HepG2 (cell line): ENCODE measurements at regions not wholly inside any gene's neighbourhood (a gene's known extent, or its start where the extent isn't known, plus 50 kb on each side); places are given as distances from the start of the nearest gene placed in this dataset.
"Not testable (repeated sequence)": the region's sequence is repeated elsewhere in the genome, so short reads cannot be mapped to it uniquely, and the experiment has no call there.

Experiments
- ATAC-seq: fragments of 200-7000 bp; cut with Tn5 transposase; 3 replicates; pipeline ENCODE4 v1.9.1; 2020; ENCODE audit warnings: mild to moderate bottlenecking, moderate library complexity
- BruUV-seq: library from RNA; stranded (reverse); fragments of 400-500 nt; replicated peaks from 2 replicates; lab custom pipeline; 2021; lab: Mats Ljungman, UMichigan
- CTCF ChIA-PET: fragments of 300-600 bp; formaldehyde crosslinking; extraction: SDS; loops from one replicate; lab custom pipeline; 2021; ENCODE audit warnings: low total read pairs, inconsistent platforms, low intra/inter-chr PET ratio; lab: Yijun Ruan, JAX
- POLR2A ChIA-PET: fragments of 350-600 bp; sonication (Branson Sonifier 250); formaldehyde crosslinking; loops from one replicate; lab custom pipeline; 2020; ENCODE audit warnings: antibody characterized with exemption, inconsistent platforms; lab: Yijun Ruan, JAX
- DNase-seq: peaks from one replicate; pipeline ENCODE4 v3.0.0-alpha.2; 2015; ENCODE audit warnings: low spot score
- FAIRE-seq: peaks from 3 replicates; lab custom pipeline; 2011; peaks lifted over from hg19 to GRCh38; lab: Jason Lieb, UNC
- H2AFZ ChIP-seq: one replicate; pipeline ENCODE4 v1.6.1; 2011; ENCODE audit warnings: low read length, inconsistent platforms
- H3K27ac ChIP-seq: fragments of 300-600 bp; 3 replicates; pipeline ENCODE4 v1.8.0; 2011; ENCODE audit warnings: mixed run types, mild to moderate bottlenecking, mixed read lengths, low read length, inconsistent platforms; ENCODE audit not compliant: insufficient read depth; ENCODE audit errors: extremely low read length
- H3K27me3 ChIP-seq, 2 experiments: fragments of 200-600 bp in 1 of 2; 2 replicates in 1 of 2; 3 replicates in 1 of 2; pipeline versions ENCODE4 v1.6.0 to v1.8.0; 2011; ENCODE audit warnings: low read length in 2 of 2, mild to moderate bottlenecking in 2 of 2, moderate library complexity in 2 of 2, inconsistent platforms in 1 of 2; ENCODE audit not compliant: insufficient read depth in 2 of 2, control insufficient read depth in 1 of 2
- H3K36me3 ChIP-seq, 2 experiments: fragments of 200-600 bp in 1 of 2; replicated peaks in 1 of 2; 2 replicates in 1 of 2; 3 replicates in 1 of 2; pipeline versions ENCODE4 v1.5.1 to v1.8.0; 2011; ENCODE audit warnings: low read length in 2 of 2, inconsistent platforms in 1 of 2; ENCODE audit not compliant: insufficient read depth in 2 of 2, control insufficient read depth in 1 of 2
- H3K4me1 ChIP-seq: 2 replicates; pipeline ENCODE4 v1.5.1; 2012; ENCODE audit warnings: low read length, inconsistent platforms; ENCODE audit not compliant: insufficient read depth
- H3K4me2 ChIP-seq: 2 replicates; pipeline ENCODE4 v1.6.0; 2011; ENCODE audit warnings: low read depth, low read length, inconsistent platforms
- H3K4me3 ChIP-seq, 3 experiments: fragments of 200-600 bp in 1 of 3; sonication (generic), shearing (Covaris generic) in 1 of 3; replicated peaks in 1 of 3; 2 replicates each; pipeline ENCODE4 v1.5.1; 2011 to 2016; ENCODE audit warnings: low read length in 3 of 3, inconsistent platforms in 2 of 3, low read depth in 2 of 3, mild to moderate bottlenecking in 2 of 3, control low read depth in 1 of 3, mixed read lengths in 1 of 3; ENCODE audit not compliant: insufficient read depth in 1 of 3
- H3K79me2 ChIP-seq: one replicate; pipeline ENCODE4 v1.6.1; 2011; ENCODE audit warnings: low read length, inconsistent platforms; ENCODE audit not compliant: insufficient read depth
- H3K9ac ChIP-seq: 2 replicates; pipeline ENCODE4 v1.6.0; 2011; ENCODE audit warnings: mild to moderate bottlenecking, low read depth, low read length, inconsistent platforms; ENCODE audit not compliant: insufficient read depth
- H3K9me3 ChIP-seq: 2 replicates; pipeline ENCODE4 v1.5.1; 2012; ENCODE audit warnings: mild to moderate bottlenecking, low read length
- H4K20me1 ChIP-seq: 2 replicates; pipeline ENCODE4 v1.6.0; 2011; ENCODE audit warnings: inconsistent platforms, mild to moderate bottlenecking, low read length, moderate library complexity; ENCODE audit not compliant: insufficient read depth
- AFF4 ChIP-seq: sonication (generic); formaldehyde crosslinking; IDR thresholded peaks from 2 replicates; pipeline ENCODE4 v1.4.0; 2020; ENCODE audit warnings: missing genetic modification reagents
- MTA3 ChIP-seq: sonication (generic); formaldehyde crosslinking; IDR thresholded peaks from 2 replicates; pipeline ENCODE4 v1.4.0; 2020; ENCODE audit warnings: missing genetic modification reagents
- SIN3B ChIP-seq: fragments of 150-350 bp; IDR thresholded peaks from 2 replicates; pipeline ENCODE4 v1.6.1; 2014; ENCODE audit warnings: low read length
- ZNF564 ChIP-seq: sonication (generic); formaldehyde crosslinking; IDR thresholded peaks from 2 replicates; pipeline ENCODE4 v1.8.1; 2023; ENCODE audit warnings: mild to moderate bottlenecking, missing genetic modification reagents
- WGBS: methylation state at CpG from one replicate; pipeline ENCODE4 v1.1.6; 2017; ENCODE audit warnings: low lambda C conversion rate; 5-methylcytosine and 5-hydroxymethylcytosine counted together
- in situ Hi-C: cut with HindIII; loops from 2 replicates; pipeline ENCODE4 v1.10.0; 2017; ENCODE audit warnings: low pct_unique_long_range_greater_than_20kb; ENCODE audit not compliant: extremely low pct_ligation_motif_present
- intact Hi-C: fragments of 100-400 bp; cut with micrococcal nuclease; formaldehyde crosslinking; loops from one replicate; pipeline ENCODE4 v1.10.0; 2022; ENCODE audit not compliant: unreplicated experiment

GRCh38 chrX:980587-981235 lies 231.7 kb downstream of the CRLF2 start (continued):
- TF ChIP-seq AFF4 (CRISPR knock-in tag) (no peak), SIN3B (no peak), MTA3 (CRISPR knock-in tag) (no peak), ZNF564 (CRISPR knock-in tag) (no peak)

- FAIRE-seq, H3K4me3 ChIP-seq, POLR2A ChIA-PET, intact Hi-C loops, H4K20me1 ChIP-seq, H3K79me2 ChIP-seq, BruUV-seq, H3K27me3 ChIP-seq, H2AFZ ChIP-seq, H3K4me1 ChIP-seq, CTCF ChIA-PET, ATAC-seq, H3K9ac ChIP-seq, DNase-seq, H3K36me3 ChIP-seq, in situ Hi-C loops, H3K4me2 ChIP-seq, H3K9me3 ChIP-seq, H3K27ac ChIP-seq: not testable (repeated sequence)
- WGBS: 74% methylated on average over 12 of the region's 18 CpGs
These were observed 233.3 kb downstream of the CRLF2 start for GRCh38 chrX:979127-979526.
